ENCODE measurements at regions not wholly inside any gene's neighbourhood (a gene's known extent, or its start where the extent isn't known, plus 50 kb on each side); places are given as distances from the start of the nearest gene placed in this dataset.
"Not testable (repeated sequence)": the region's sequence is repeated elsewhere in the genome, so short reads cannot be mapped to it uniquely, and the experiment has no call there.

DNA sequence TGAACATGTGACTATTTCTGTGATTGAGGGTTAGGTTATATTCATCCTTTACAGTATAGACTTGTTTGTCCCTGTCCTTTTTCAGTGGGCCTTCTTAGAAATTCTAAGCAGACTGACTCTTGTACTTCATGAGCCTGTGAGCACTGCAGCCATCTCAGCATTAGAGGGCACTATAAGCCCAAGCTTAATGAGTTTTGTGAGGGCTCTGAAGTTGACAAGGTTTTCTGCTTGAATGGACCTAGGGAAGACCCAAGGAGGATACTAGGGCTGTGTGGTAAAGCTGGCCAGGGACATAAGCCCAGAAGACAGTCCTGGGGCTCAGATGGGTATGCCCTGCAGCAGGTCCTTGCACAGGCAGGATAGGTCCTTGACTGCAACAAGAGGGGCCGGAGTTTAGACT lies 126.5 kb downstream of the MRPS30 start:
- no peak for FAIRE-seq
- DNase-seq (ENCODE audit: extremely low spot score, insufficient read length, low read depth) = no peak

DNA sequence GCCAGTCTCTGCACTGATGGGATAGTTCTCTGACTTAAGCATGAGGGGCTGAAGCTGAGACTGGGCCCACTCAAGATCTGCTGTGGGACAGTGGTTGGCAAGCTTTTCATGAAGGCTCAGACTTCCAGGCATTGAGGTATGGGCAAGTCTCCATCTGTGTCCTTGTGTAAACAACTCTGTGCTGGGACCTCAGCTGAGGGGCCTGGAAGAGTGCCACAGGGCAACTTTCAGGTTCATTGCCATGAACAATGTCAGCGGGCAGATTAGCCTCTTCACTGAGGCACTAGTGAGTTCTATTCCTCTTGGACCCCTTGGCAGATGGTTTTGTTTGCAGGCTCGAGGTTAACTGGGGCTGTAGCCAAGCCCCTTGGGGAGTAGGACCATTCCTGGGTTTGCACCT lies 127.1 kb downstream of the MRPS30 start:
- DNase-seq (ENCODE audit: extremely low spot score, insufficient read length, low read depth) = no peak
- no peak for FAIRE-seq

- DNase-seq (ENCODE audit: extremely low spot score, insufficient read length, low read depth) = no peak
These were observed 133.8 kb downstream of the MRPS30 start for GRCh38 chr5:44942524-44943001.

DNA sequence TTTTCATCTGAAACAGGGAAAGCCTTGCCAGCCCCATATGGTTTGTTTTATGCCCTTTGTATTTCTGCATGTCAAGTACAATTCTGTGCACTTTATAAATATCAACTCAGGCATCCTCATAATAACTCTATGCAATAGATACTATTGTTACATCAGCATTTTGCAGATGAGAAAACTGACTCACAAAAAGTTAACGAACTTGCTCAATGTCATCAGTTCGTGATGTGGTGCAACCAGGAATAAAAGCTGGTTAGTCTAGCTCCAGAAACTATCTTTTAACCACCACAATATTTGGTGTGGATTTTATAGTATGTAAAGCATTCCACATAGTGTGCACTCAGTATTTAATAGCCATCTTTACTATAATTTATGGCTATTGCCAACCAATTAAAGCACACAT lies 134.9 kb downstream of the MRPS30 start:
- FAIRE-seq (no peak), DNase-seq (ENCODE audit: extremely low spot score, insufficient read length, low read depth) (no peak)

More at GRCh38 chr5:44942524-44943001, 133.8 kb downstream of the MRPS30 start:
- FAIRE-seq = no peak

DNA sequence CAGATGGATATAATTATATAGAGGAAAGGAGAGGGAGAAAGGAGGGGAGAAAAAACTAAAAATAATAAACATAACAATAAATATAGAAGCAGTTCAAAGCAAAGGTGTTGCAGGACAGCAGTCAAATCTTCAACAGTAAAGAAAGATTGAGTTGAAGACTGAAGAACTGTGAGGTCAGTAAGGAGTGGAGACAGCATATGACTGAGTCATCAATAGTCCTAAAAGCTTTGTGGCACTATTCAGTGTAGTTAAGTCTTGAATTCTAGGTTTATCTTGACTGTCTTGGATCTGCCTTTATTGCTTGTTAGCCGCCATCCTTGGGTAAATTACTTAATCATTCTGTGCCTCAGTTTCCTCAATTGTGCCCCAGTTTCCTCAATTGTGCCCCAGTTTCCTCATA lies 137.0 kb downstream of the MRPS30 start:
- DNase-seq (ENCODE audit: extremely low spot score, insufficient read length, low read depth) = no peak
- no peak for FAIRE-seq

- no peak for DNase-seq (ENCODE audit: extremely low spot score, insufficient read length, low read depth)
- no peak for FAIRE-seq
These were observed 140.9 kb downstream of the MRPS30 start for GRCh38 chr5:44949687-44950086.

GRCh38 chr5:44951371-44951770 lies 142.6 kb downstream of the MRPS30 start:
- FAIRE-seq (no peak), DNase-seq (ENCODE audit: extremely low spot score, insufficient read length, low read depth) (no peak)

- DNase-seq (ENCODE audit: extremely low spot score, insufficient read length, low read depth) (no peak), FAIRE-seq (peak; percentile 69)
These were observed 143.6 kb downstream of the MRPS30 start for GRCh38 chr5:44952376-44952775.

GRCh38 chr5:44953078-44953477 lies 144.3 kb downstream of the MRPS30 start:
- DNase-seq (ENCODE audit: extremely low spot score, insufficient read length, low read depth) = no peak
- no peak for FAIRE-seq

DNA sequence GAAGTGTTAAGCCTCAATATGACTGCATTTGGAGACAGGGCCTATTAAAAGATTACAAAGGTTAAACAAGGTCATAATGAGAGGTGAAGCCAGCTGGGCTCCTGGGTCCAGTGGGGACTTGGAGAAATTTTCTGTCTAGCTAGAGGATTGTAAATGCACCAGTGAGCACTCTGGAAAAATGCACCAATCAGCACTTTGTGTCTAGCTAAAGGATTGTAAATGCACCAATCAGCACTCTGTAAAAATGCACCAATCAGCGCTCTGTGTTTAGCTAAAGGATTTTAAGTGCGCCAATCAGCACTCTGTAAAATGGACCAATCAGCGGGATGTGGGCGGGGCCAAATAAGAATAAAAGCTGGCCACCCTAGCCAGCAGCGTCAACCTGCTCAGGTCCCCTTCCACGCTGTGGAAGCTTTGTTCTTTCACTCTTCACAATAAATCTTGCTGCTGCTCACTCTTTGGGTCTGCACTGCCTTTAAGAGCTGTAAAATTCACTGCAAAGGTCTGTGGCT lies 150.3 kb downstream of the MRPS30 start:
- FAIRE-seq; DNase-seq (ENCODE audit: extremely low spot score, insufficient read length, low read depth): not testable (repeated sequence)

- DNase-seq (ENCODE audit: extremely low spot score, insufficient read length, low read depth) = no peak
These were observed 161.1 kb downstream of the MRPS30 start for GRCh38 chr5:44969825-44970224.

GRCh38 chr5:44970963-44971362 lies 162.2 kb downstream of the MRPS30 start:
- not testable (repeated sequence) for FAIRE-seq; DNase-seq (ENCODE audit: extremely low spot score, insufficient read length, low read depth)

More at GRCh38 chr5:44969825-44970224, 161.1 kb downstream of the MRPS30 start:
- no peak for FAIRE-seq

- DNase-seq (ENCODE audit: extremely low spot score, insufficient read length, low read depth) (no peak), FAIRE-seq (no peak)
These were observed 166.1 kb downstream of the MRPS30 start for GRCh38 chr5:44974813-44975212.

- DNase-seq (ENCODE audit: extremely low spot score, insufficient read length, low read depth) (no peak), FAIRE-seq (no peak)
These were observed 173.0 kb downstream of the MRPS30 start for GRCh38 chr5:44981708-44982107.

DNA sequence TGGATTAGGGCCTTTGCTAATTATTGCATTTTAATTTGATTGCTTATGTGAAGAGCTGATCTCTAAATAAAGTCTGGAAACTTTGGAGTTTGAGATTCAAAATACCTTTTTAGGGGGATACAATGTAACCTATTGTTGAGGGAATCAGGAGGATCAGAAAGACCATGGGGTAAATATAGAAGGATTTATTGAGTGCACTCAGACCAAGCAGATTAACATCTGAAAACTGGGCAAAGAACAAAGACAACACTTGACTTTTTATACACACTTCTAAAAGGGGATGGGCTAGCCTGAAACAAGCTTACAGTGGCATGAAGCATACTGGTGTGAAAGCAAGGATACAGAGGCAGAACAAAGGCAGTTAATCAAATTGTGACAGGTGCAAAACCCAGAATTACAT lies 174.3 kb downstream of the MRPS30 start:
- no peak for DNase-seq (ENCODE audit: extremely low spot score, insufficient read length, low read depth)
- FAIRE-seq = no peak

DNA sequence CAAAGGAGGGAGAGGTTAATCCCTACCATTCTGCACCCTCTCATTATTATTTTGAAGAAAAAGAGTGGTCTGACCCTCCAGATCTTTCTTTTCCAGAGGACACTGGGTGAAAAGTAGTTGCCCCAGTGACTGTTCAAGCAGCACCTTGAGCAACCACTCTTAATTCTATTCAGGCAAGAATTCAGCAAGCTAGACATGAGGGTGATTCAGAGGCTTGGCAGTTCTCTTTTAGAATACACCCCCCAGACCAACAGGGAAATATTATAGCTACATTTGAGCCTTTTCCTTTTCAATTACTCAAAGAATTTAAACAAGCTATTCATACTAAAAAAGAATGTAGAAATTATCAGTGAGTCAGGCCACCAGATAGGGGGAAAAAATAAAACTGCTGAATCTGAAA lies 178.3 kb downstream of the MRPS30 start:
- DNase-seq (ENCODE audit: extremely low spot score, insufficient read length, low read depth) (no peak), FAIRE-seq (no peak)

GRCh38 chr5:44991693-44992092 lies 182.9 kb downstream of the MRPS30 start:
- DNase-seq (ENCODE audit: extremely low spot score, insufficient read length, low read depth) (no peak), FAIRE-seq (no peak)

GRCh38 chr5:44993286-44993685 lies 184.5 kb downstream of the MRPS30 start:
- DNase-seq (ENCODE audit: extremely low spot score, insufficient read length, low read depth) (no peak), FAIRE-seq (no peak)

GRCh38 chr5:44997506-44997905 lies 188.8 kb downstream of the MRPS30 start:
- FAIRE-seq (no peak), DNase-seq (ENCODE audit: extremely low spot score, insufficient read length, low read depth) (no peak)

- DNase-seq (ENCODE audit: extremely low spot score, insufficient read length, low read depth); FAIRE-seq: not testable (repeated sequence)
These were observed 198.4 kb downstream of the MRPS30 start for GRCh38 chr5:45007102-45007501.

DNA sequence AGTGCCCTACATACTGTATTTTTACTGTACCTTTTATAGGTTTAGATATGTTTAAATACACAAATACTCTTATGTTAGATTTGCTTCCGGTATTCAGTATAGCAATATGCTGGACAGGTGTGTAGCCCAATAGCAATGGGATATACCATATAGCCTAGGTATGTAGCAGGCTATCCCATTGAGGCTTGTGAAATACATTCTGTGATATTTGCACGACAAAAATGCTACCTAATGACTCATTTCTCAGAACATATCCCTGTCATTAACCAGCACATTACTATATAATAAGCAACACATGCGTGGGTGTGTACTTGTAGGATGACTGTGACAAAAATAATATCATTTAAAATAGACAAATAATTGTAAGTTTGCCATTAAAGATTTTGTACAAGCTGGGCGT lies 208.8 kb downstream of the MRPS30 start:
- DNase-seq (ENCODE audit: extremely low spot score, insufficient read length, low read depth) (no peak), FAIRE-seq (no peak)

GRCh38 chr5:45029553-45029952 lies 220.8 kb downstream of the MRPS30 start:
- DNase-seq (ENCODE audit: extremely low spot score, insufficient read length, low read depth) = no peak
- FAIRE-seq = no peak
